Fibroblast of villous mesenchyme (primary cell): ENCODE measurements at regions not wholly inside any gene's neighbourhood (a gene's known extent, or its start where the extent isn't known, plus 50 kb on each side); places are given as distances from the start of the nearest gene placed in this dataset.

Experiments
- DNase-seq: peaks from one replicate; pipeline ENCODE4 v3.0.0-alpha.2; 2010; ENCODE audit warnings: low read depth
- H3K4me3 ChIP-seq: 2 replicates; pipeline ENCODE4 v1.5.1; 2011; ENCODE audit warnings: low read depth, mild to moderate bottlenecking, low read length
- CTCF ChIP-seq: IDR thresholded peaks from 2 replicates; pipeline ENCODE4 v1.5.1; 2012; ENCODE audit warnings: low read depth, mild to moderate bottlenecking, low read length; ENCODE audit not compliant: insufficient read depth

DNA sequence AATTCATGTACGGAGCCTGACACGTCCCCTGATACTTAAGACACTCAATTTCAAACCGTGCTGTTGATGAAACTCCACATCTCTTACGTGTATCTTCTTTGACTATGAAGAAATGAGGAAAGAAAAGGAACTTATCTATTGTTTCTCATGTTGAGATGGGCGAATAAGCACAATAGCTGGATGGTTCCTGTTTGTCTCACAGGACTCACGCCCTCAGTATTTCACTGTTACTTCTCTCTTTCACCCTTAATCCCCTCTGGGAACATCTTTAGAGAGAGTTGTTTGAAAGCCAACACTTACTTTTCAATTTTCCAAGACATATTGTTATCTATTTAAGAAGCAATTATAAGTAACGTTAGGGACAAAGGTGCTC is 99.8 kb downstream of the COPS8 start:
- TF ChIP-seq CTCF, result no peak
- no peak overlapping the region for H3K4me3 ChIP-seq
- no peak for DNase-seq

GRCh38 chr2:237189799-237190198 is 104.1 kb downstream of the COPS8 start:
- H3K4me3 ChIP-seq, result no peak overlapping the region
- DNase-seq, result no peak

GRCh38 chr2:237190966-237191713 is 105.5 kb downstream of the COPS8 start:
- DNase-seq, result no peak
- H3K4me3 ChIP-seq, result no peak overlapping the region
- no peak for TF ChIP-seq CTCF

More at GRCh38 chr2:237189799-237190198, 104.1 kb downstream of the COPS8 start:
- TF ChIP-seq CTCF, result no peak

DNA sequence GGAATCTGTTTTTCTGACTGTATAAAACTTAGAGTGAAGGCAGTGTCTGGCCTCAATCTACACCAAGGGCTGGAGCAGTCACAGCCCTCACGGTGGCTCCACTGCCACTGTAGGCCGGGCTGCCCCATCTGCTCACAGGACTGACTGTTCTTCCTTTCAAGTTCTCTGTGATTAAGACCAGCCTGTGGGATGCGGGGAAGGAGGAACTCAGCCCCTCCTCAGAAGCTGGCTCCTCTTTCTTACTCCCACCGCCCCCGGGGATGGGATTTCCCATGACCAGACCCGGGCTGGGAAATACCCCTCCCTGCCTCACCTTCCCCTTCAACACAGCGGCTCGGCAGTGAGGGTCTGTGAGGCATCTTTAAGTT is 106.0 kb downstream of the COPS8 start:
- peak; percentile 27 for DNase-seq
- H3K4me3 ChIP-seq, result no peak overlapping the region
- no peak for TF ChIP-seq CTCF

DNA sequence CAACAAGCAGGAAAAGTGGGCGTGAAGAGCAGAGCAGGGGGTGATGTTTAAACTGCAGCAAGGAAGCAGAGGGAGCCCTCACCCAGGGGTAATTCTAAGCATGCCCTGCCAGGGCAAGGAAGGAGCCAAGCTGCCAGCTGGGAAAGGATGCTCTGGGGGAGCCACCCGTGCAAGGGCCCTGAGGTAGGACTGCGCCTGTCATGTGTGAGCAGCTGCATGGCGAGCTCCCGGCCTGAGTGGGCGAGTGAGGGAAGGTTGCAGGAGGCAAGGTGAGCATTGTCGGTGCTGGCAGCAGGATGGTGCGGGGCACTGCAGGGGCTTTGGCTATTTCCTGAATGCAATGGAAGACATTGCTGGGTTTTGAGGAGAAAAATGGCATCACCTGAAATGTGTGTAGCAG is 107.2 kb downstream of the COPS8 start:
- TF ChIP-seq CTCF, result no peak
- DNase-seq, result no peak
- no peak overlapping the region for H3K4me3 ChIP-seq

DNA sequence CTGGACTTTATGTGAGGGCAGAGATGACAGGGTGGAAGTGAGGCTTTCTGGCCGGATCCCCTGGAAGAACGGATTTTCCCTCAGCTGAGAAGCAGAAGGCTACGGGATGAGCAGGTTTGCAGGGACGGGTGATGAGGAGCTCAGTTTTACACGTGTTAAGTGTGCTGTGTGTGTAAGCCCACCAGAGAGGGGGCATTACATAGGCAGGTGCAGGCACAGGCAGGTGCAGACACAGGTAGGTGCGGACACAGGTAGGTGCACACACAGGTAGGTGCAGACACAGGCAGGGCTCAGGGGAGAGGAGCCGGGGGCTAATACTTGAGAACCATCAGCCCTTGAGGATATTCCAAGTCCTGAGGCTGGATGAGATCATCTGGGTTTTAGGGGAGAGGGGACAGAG is 107.7 kb downstream of the COPS8 start:
- TF ChIP-seq CTCF, result no peak
- DNase-seq, result no peak
- H3K4me3 ChIP-seq, result no peak overlapping the region

GRCh38 chr2:237194081-237194480 is 108.4 kb downstream of the COPS8 start:
- no peak overlapping the region for H3K4me3 ChIP-seq
- no peak for TF ChIP-seq CTCF
- DNase-seq, result no peak
